SH-SY5Y (cell line): ENCODE measurements at regions not wholly inside any gene's neighbourhood (a gene's known extent, or its start where the extent isn't known, plus 50 kb on each side); places are given as distances from the start of the nearest gene placed in this dataset.

Experiments used
- GATA2 ChIP-seq: IDR thresholded peaks from 2 replicates; pipeline ENCODE4 v1.6.1; 2011; ENCODE audit warnings: mild to moderate bottlenecking, low read depth, low read length
- GATA3 ChIP-seq: IDR thresholded peaks from 2 replicates; pipeline ENCODE4 v1.6.1; 2011; ENCODE audit warnings: low read depth, mild to moderate bottlenecking, low read length, moderate library complexity

GRCh38 chr7:153022475-153023193 lies 263.1 kb downstream of the ACTR3B start:
- no peak for TF ChIP-seq GATA2
- TF ChIP-seq GATA3: no peak
